CD4-positive, alpha-beta T cell treated with Interleukin-1 beta for 1 hour (primary cell): ENCODE measurements at regions not wholly inside any gene's neighbourhood (a gene's known extent, or its start where the extent isn't known, plus 50 kb on each side); places are given as distances from the start of the nearest gene placed in this dataset.
"Not testable (repeated sequence)": the region's sequence is repeated elsewhere in the genome, so short reads cannot be mapped to it uniquely, and the experiment has no call there.

Source experiments
- DNase-seq, 2 donors: peaks; one replicate each; pipeline ENCODE4 v3.0.0-alpha.2; 2020 to 2022

GRCh38 chr2:91575701-91576100 lies 2884.2 kb downstream of the RPIA start:
- DNase-seq = not testable (repeated sequence)

- DNase-seq = not testable (repeated sequence)
These were observed 2885.9 kb downstream of the RPIA start for GRCh38 chr2:91577406-91577805.

- DNase-seq = not testable (repeated sequence)
These were observed 2887.2 kb downstream of the RPIA start for GRCh38 chr2:91578678-91579077.

GRCh38 chr2:91579555-91579954 lies 2888.1 kb downstream of the RPIA start:
- DNase-seq = not testable (repeated sequence)

- not testable (repeated sequence) for DNase-seq
These were observed 2888.6 kb downstream of the RPIA start for GRCh38 chr2:91580043-91580442.

GRCh38 chr2:91587098-91587497 lies 2895.6 kb downstream of the RPIA start:
- DNase-seq = not testable (repeated sequence)

- not testable (repeated sequence) for DNase-seq
These were observed 2896.5 kb downstream of the RPIA start for GRCh38 chr2:91587908-91588535.

GRCh38 chr2:91588782-91589223 lies 2897.3 kb downstream of the RPIA start:
- DNase-seq = not testable (repeated sequence)

GRCh38 chr2:91589454-91590328 lies 2898.2 kb downstream of the RPIA start:
- DNase-seq = not testable (repeated sequence)

GRCh38 chr2:91590381-91590780 lies 2898.9 kb downstream of the RPIA start:
- not testable (repeated sequence) for DNase-seq

GRCh38 chr2:91591066-91591465 lies 2899.6 kb downstream of the RPIA start:
- not testable (repeated sequence) for DNase-seq

GRCh38 chr2:91597436-91597835 lies 2906.0 kb downstream of the RPIA start:
- not testable (repeated sequence) for DNase-seq

GRCh38 chr2:91598519-91598918 lies 2907.0 kb downstream of the RPIA start:
- not testable (repeated sequence) for DNase-seq

GRCh38 chr2:91599000-91599399 lies 2907.5 kb downstream of the RPIA start:
- DNase-seq = not testable (repeated sequence)

- not testable (repeated sequence) for DNase-seq
These were observed 2911.4 kb downstream of the RPIA start for GRCh38 chr2:91602860-91603259.

- not testable (repeated sequence) for DNase-seq
These were observed 2912.5 kb downstream of the RPIA start for GRCh38 chr2:91603996-91604395.

GRCh38 chr2:91604629-91605028 lies 2913.2 kb downstream of the RPIA start:
- not testable (repeated sequence) for DNase-seq

GRCh38 chr2:91623739-91624138 lies 2932.3 kb downstream of the RPIA start:
- not testable (repeated sequence) for DNase-seq

- DNase-seq = not testable (repeated sequence)
These were observed 2937.0 kb downstream of the RPIA start for GRCh38 chr2:91628471-91628870.

- not testable (repeated sequence) for DNase-seq
These were observed 2965.7 kb downstream of the RPIA start for GRCh38 chr2:91657193-91657592.

- not testable (repeated sequence) for DNase-seq
These were observed 2966.9 kb downstream of the RPIA start for GRCh38 chr2:91658336-91658735.

- not testable (repeated sequence) for DNase-seq
These were observed 2967.9 kb downstream of the RPIA start for GRCh38 chr2:91659189-91659916.

GRCh38 chr2:91659917-91660275 lies 2968.4 kb downstream of the RPIA start:
- peak in 1 of 2 donors; percentile 4 for DNase-seq
